ENCODE measurements at regions not wholly inside any gene's neighbourhood (a gene's known extent, or its start where the extent isn't known, plus 50 kb on each side); places are given as distances from the start of the nearest gene placed in this dataset.

DNA sequence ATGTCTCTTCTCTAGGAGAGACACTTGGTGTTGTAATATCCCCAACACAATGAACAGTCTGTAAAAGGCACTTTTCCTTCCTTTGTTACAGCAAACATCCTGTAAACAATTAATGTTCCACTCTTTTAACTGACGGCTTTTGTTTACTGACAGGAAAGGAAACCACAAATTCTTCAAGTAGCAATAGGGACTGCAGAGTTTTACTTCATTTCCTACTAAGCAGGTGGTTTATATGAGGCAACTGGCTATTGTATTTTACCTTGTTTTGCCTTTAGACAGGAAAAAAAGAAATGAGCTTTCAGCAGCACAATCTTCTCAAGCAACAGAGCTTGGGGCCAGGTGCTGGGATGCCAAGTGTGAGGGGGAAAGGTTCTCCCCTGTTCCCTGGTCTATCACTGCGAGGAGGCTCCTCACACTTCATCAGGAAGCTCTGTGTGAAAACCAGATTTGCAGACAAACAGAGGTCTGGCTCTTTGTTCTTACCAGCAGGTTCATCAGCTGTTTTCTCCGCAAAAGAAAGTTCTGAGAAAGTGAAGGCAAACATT lies 51.2 kb downstream of the SIPA1L2 start:
- no peak for TF ChIP-seq CTCF (IDR thresholded peaks at IDR 0.05; ENCODE audit: extremely low read depth in 1 of 2, insufficient read depth in 1 of 2, low read depth in 1 of 2, low read length in 2 of 2)
- TF ChIP-seq EZH2 (IDR thresholded peaks at IDR 0.05; ENCODE audit: borderline replicate concordance, low read depth, low read length, severe bottlenecking) = no peak

All from endothelial cell of umbilical vein (primary cell).